ENCODE measurements at regions not wholly inside any gene's neighbourhood (a gene's known extent, or its start where the extent isn't known, plus 50 kb on each side); places are given as distances from the start of the nearest gene placed in this dataset.
"Not testable (repeated sequence)": the region's sequence is repeated elsewhere in the genome, so short reads cannot be mapped to it uniquely, and the experiment has no call there.

GRCh38 chr4:120299631-120300030 is 233.0 kb upstream of the MAD2L1 start:
- DNase-seq (ENCODE audit: low read depth in 3 of 3), result no peak

- DNase-seq (ENCODE audit: low read depth in 3 of 3), result no peak
Observed at GRCh38 chr4:120293341-120293740, 226.7 kb upstream of the MAD2L1 start.

- no peak for DNase-seq (ENCODE audit: low read depth in 3 of 3)
Observed at GRCh38 chr4:120291541-120291940, 224.9 kb upstream of the MAD2L1 start.

GRCh38 chr4:120290553-120290952 is 223.9 kb upstream of the MAD2L1 start:
- DNase-seq (ENCODE audit: low read depth in 3 of 3), result no peak

- DNase-seq (ENCODE audit: low read depth in 3 of 3), result no peak
Observed at GRCh38 chr4:120286813-120287212, 220.2 kb upstream of the MAD2L1 start.

- DNase-seq (ENCODE audit: low read depth in 3 of 3), result no peak
Observed at GRCh38 chr4:120281581-120281980, 214.9 kb upstream of the MAD2L1 start.

GRCh38 chr4:120277391-120277790 is 210.7 kb upstream of the MAD2L1 start:
- no peak for DNase-seq (ENCODE audit: low read depth in 3 of 3)

GRCh38 chr4:120266602-120267001 is 200.0 kb upstream of the MAD2L1 start:
- no peak for DNase-seq (ENCODE audit: low read depth in 3 of 3)

GRCh38 chr4:120263618-120264017 is 197.0 kb upstream of the MAD2L1 start:
- DNase-seq (ENCODE audit: low read depth in 3 of 3), result no peak

GRCh38 chr4:120261117-120261516 is 194.5 kb upstream of the MAD2L1 start:
- DNase-seq (ENCODE audit: low read depth in 3 of 3), result no peak

- DNase-seq (ENCODE audit: low read depth in 3 of 3), result not testable (repeated sequence)
Observed at GRCh38 chr4:120256112-120256775, 189.6 kb upstream of the MAD2L1 start.

GRCh38 chr4:120238277-120238973 is 171.8 kb upstream of the MAD2L1 start:
- DNase-seq (ENCODE audit: low read depth in 3 of 3), result no peak

GRCh38 chr4:120236873-120237272 is 170.2 kb upstream of the MAD2L1 start:
- DNase-seq (ENCODE audit: low read depth in 3 of 3), result no peak

- no peak for DNase-seq (ENCODE audit: low read depth in 3 of 3)
Observed at GRCh38 chr4:120232050-120232449, 165.4 kb upstream of the MAD2L1 start.

- no peak for DNase-seq (ENCODE audit: low read depth in 3 of 3)
Observed at GRCh38 chr4:120228086-120228485, 161.4 kb upstream of the MAD2L1 start.

GRCh38 chr4:120227554-120227953 is 160.9 kb upstream of the MAD2L1 start:
- no peak for DNase-seq (ENCODE audit: low read depth in 3 of 3)

GRCh38 chr4:120225527-120225926 is 158.9 kb upstream of the MAD2L1 start:
- no peak for DNase-seq (ENCODE audit: low read depth in 3 of 3)

GRCh38 chr4:120218981-120219380 is 152.3 kb upstream of the MAD2L1 start:
- no peak for DNase-seq (ENCODE audit: low read depth in 3 of 3)

- DNase-seq (ENCODE audit: low read depth in 3 of 3), result no peak
Observed at GRCh38 chr4:120215350-120215749, 148.7 kb upstream of the MAD2L1 start.

GRCh38 chr4:120211408-120212015 is 144.9 kb upstream of the MAD2L1 start:
- no peak for DNase-seq (ENCODE audit: low read depth in 3 of 3)

- no peak for DNase-seq (ENCODE audit: low read depth in 3 of 3)
Observed at GRCh38 chr4:120209706-120210105, 143.1 kb upstream of the MAD2L1 start.

GRCh38 chr4:120207021-120207420 is 140.4 kb upstream of the MAD2L1 start:
- no peak for DNase-seq (ENCODE audit: low read depth in 3 of 3)

GRCh38 chr4:120202222-120202621 is 135.6 kb upstream of the MAD2L1 start:
- no peak for DNase-seq (ENCODE audit: low read depth in 3 of 3)
